Prostate gland (tissue), 2 donors: ENCODE measurements at regions not wholly inside any gene's neighbourhood (a gene's known extent, or its start where the extent isn't known, plus 50 kb on each side); places are given as distances from the start of the nearest gene placed in this dataset.

Experiments used
- CTCF ChIP-seq, 4 experiments: fragments of 200-600 bp in 2 of 4; fragments of 450-650 bp in 2 of 4; sonication (generic) in 2 of 4; IDR thresholded peaks; 1 replicate in 3 of 4; 2 replicates in 1 of 4; pipeline ENCODE4 v1.5.1; 2016 to 2019; ENCODE audit warnings: antibody characterized with exemption in 4 of 4, mild to moderate bottlenecking in 2 of 4, moderate library complexity in 2 of 4
- POLR2A ChIP-seq: fragments of 450-650 bp; IDR thresholded peaks from one replicate; pipeline ENCODE4 v1.6.1; 2016; ENCODE audit warnings: antibody characterized with exemption, mild to moderate bottlenecking
- POLR2AphosphoS5 ChIP-seq: sonication (generic); formaldehyde crosslinking; IDR thresholded peaks from one replicate; pipeline ENCODE4 v1.6.1; 2017; ENCODE audit warnings: antibody characterized with exemption

GRCh38 chr10:109219935-109220605, 703.2 kb downstream of the XPNPEP1 start:
- TF ChIP-seq CTCF (IDR thresholded peaks at IDR 0.05), result no peak
- TF ChIP-seq POLR2AphosphoS5, result no peak
- no peak for TF ChIP-seq POLR2A
